AG10803 (cell line): ENCODE measurements at regions not wholly inside any gene's neighbourhood (a gene's known extent, or its start where the extent isn't known, plus 50 kb on each side); places are given as distances from the start of the nearest gene placed in this dataset.

ENCODE experiments used
- DNase-seq: peaks from one replicate; pipeline ENCODE4 v3.0.0; 2010; ENCODE audit warnings: low read depth
- H3K4me3 ChIP-seq: 2 replicates; pipeline ENCODE4 v1.5.1; 2011; ENCODE audit warnings: mild to moderate bottlenecking, low read length, control low read depth
- CTCF ChIP-seq: conservative IDR thresholded peaks from 2 replicates; pipeline ENCODE4 v1.5.1; 2011; ENCODE audit warnings: mild to moderate bottlenecking, low read length, control low read depth, inconsistent platforms

GRCh38 chr2:53018825-53019425 is 748.7 kb upstream of the CHAC2 start:
- DNase-seq: no peak
- H3K4me3 ChIP-seq: no peak overlapping the region
- 0 out of 2 replicates have a peak, but pooled peaks have one; percentile 14 for TF ChIP-seq CTCF

- DNase-seq: no peak
- no peak overlapping the region for H3K4me3 ChIP-seq
- no peak for TF ChIP-seq CTCF
These were observed 760.6 kb upstream of the CHAC2 start for GRCh38 chr2:53006980-53007379.

GRCh38 chr2:53004413-53004812 is 763.2 kb upstream of the CHAC2 start:
- no peak overlapping the region for H3K4me3 ChIP-seq
- DNase-seq: no peak
- TF ChIP-seq CTCF: no peak

GRCh38 chr2:52995424-52995823 is 772.2 kb upstream of the CHAC2 start:
- no peak for TF ChIP-seq CTCF
- no peak overlapping the region for H3K4me3 ChIP-seq
- no peak for DNase-seq

- H3K4me3 ChIP-seq: no peak overlapping the region
- peak; percentile 42 for TF ChIP-seq CTCF
- no peak for DNase-seq
These were observed 791.3 kb upstream of the CHAC2 start for GRCh38 chr2:52976143-52976949.

DNA sequence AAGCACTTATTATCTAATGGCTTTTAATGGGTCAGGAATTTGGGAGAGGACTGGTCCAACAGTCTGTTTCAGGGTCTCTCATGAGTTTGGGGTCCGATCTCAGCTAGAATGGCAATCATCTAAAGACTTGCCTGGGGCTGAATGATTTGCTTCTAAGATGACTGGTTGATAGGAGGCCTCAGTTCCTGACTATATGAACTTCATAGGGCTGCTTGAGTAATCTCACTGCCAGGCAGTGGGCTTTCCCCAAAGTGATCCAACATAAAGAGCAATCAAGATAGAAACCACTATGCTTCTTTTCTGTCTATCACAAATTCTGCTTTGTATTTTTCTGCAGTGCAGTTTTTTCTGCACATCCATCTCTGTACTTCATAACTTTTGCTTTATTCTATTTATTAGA is 793.5 kb upstream of the CHAC2 start:
- DNase-seq: no peak
- TF ChIP-seq CTCF: no peak
- H3K4me3 ChIP-seq: no peak overlapping the region

- DNase-seq: no peak
- no peak overlapping the region for H3K4me3 ChIP-seq
- no peak for TF ChIP-seq CTCF
These were observed 797.0 kb upstream of the CHAC2 start for GRCh38 chr2:52970642-52971041.
